ENCODE measurements at regions not wholly inside any gene's neighbourhood (a gene's known extent, or its start where the extent isn't known, plus 50 kb on each side); places are given as distances from the start of the nearest gene placed in this dataset.

GRCh38 chr19:23522431-23522830, 127.2 kb upstream of the ZNF91 start:
- WGBS, 2 experiments (ENCODE audit: insufficient coverage in 1 of 2, insufficient read length in 1 of 2), result 97 to 100% methylated on average over 1 of the region's 1 CpG
- H3K4me3 Mint-ChIP-seq, result no peak overlapping the region
- Histone ChIP-seq H3K4me1 (ENCODE audit: control insufficient read depth, insufficient read depth, low read length) (no peaks in the 10 kb centered on the region), H3K9ac (ENCODE audit: extremely low read depth, low read length, poor library complexity, severe bottlenecking) (no peak overlapping the region), H3K36me3 (ENCODE audit: control insufficient read depth, insufficient read depth, low read length) (no peaks in the 10 kb centered on the region), H3K27me3 (ENCODE audit: control insufficient read depth, insufficient read depth, low read length, poor library complexity, severe bottlenecking) (no peaks in the 10 kb centered on the region), H3K27ac (ENCODE audit: low read depth, low read length) (no peak overlapping the region), H3K9me3 (ENCODE audit: control insufficient read depth, low read length) (peaks cover 79% of the 10 kb centered on the region), H3K4me3 (ENCODE audit: low read length) (no peak overlapping the region)
- H3K27ac Mint-ChIP-seq, result no peak overlapping the region
- H3K4me1 Mint-ChIP-seq, result peaks cover 12% of the 10 kb centered on the region
- TF ChIP-seq CTCF (conservative IDR thresholded peaks at IDR 0.05), result no peak
- no peaks in the 10 kb centered on the region for H3K27me3 Mint-ChIP-seq (ENCODE audit: insufficient read depth)
- no peaks in the 10 kb centered on the region for H3K36me3 Mint-ChIP-seq (ENCODE audit: low read depth)
- H3K9me3 Mint-ChIP-seq, result peaks cover 23% of the 10 kb centered on the region
- no peak for DNase-seq

- TF ChIP-seq CTCF (conservative IDR thresholded peaks at IDR 0.05), result no peak
- 55 to 69% methylated on average over 1 of the region's 1 CpG for WGBS, 2 experiments (ENCODE audit: insufficient coverage in 1 of 2, insufficient read length in 1 of 2)
- H3K9ac ChIP-seq (ENCODE audit: extremely low read depth, low read length, poor library complexity, severe bottlenecking), result no peak overlapping the region
- Mint-ChIP-seq H3K27me3 (ENCODE audit: insufficient read depth) (no peaks in the 10 kb centered on the region), H3K4me1 (peaks cover 12% of the 10 kb centered on the region), H3K9me3 (peaks cover 14% of the 10 kb centered on the region), H3K36me3 (ENCODE audit: low read depth) (no peaks in the 10 kb centered on the region), H3K27ac (no peak overlapping the region), H3K4me3 (no peak overlapping the region)
- no peaks in the 10 kb centered on the region for H3K4me1 ChIP-seq (ENCODE audit: control insufficient read depth, insufficient read depth, low read length)
- no peaks in the 10 kb centered on the region for H3K36me3 ChIP-seq (ENCODE audit: control insufficient read depth, insufficient read depth, low read length)
- H3K4me3 ChIP-seq (ENCODE audit: low read length), result no peak overlapping the region
- no peaks in the 10 kb centered on the region for H3K27me3 ChIP-seq (ENCODE audit: control insufficient read depth, insufficient read depth, low read length, poor library complexity, severe bottlenecking)
- peaks cover 77% of the 10 kb centered on the region for H3K9me3 ChIP-seq (ENCODE audit: control insufficient read depth, low read length)
- DNase-seq, result no peak
- H3K27ac ChIP-seq (ENCODE audit: low read depth, low read length), result no peak overlapping the region
These were observed 126.2 kb upstream of the ZNF91 start for GRCh38 chr19:23521471-23521870.

- Mint-ChIP-seq H3K27ac (no peak overlapping the region), H3K27me3 (ENCODE audit: insufficient read depth) (no peaks in the 10 kb centered on the region), H3K9me3 (peaks cover 5% of the 10 kb centered on the region), H3K36me3 (ENCODE audit: low read depth) (no peaks in the 10 kb centered on the region), H3K4me1 (peaks cover 12% of the 10 kb centered on the region), H3K4me3 (no peak overlapping the region)
- Histone ChIP-seq H3K36me3 (ENCODE audit: control insufficient read depth, insufficient read depth, low read length) (no peaks in the 10 kb centered on the region), H3K4me3 (ENCODE audit: low read length) (no peak overlapping the region), H3K4me1 (ENCODE audit: control insufficient read depth, insufficient read depth, low read length) (no peaks in the 10 kb centered on the region), H3K9me3 (ENCODE audit: control insufficient read depth, low read length) (peaks cover 74% of the 10 kb centered on the region), H3K27ac (ENCODE audit: low read depth, low read length) (no peak overlapping the region), H3K9ac (ENCODE audit: extremely low read depth, low read length, poor library complexity, severe bottlenecking) (no peak overlapping the region), H3K27me3 (ENCODE audit: control insufficient read depth, insufficient read depth, low read length, poor library complexity, severe bottlenecking) (no peaks in the 10 kb centered on the region)
- DNase-seq, result no peak
- WGBS, 2 experiments (ENCODE audit: insufficient coverage in 1 of 2, insufficient read length in 1 of 2), result 63 to 76% methylated on average over 2 of the region's 2 CpGs
- TF ChIP-seq CTCF (conservative IDR thresholded peaks at IDR 0.05), result no peak
These were observed 125.2 kb upstream of the ZNF91 start for GRCh38 chr19:23520441-23520840.

All from endodermal cell (in vitro differentiated cells).